Suprapubic skin (tissue), 4 donors: ENCODE measurements at regions not wholly inside any gene's neighbourhood (a gene's known extent, or its start where the extent isn't known, plus 50 kb on each side); places are given as distances from the start of the nearest gene placed in this dataset.

Experiments
- DNase-seq, 2 donors: peaks; one replicate each; pipeline ENCODE4 v3.0.0-alpha.2; 2019; ENCODE audit warnings: low spot score in 2 of 2
- H3K27ac ChIP-seq: fragments of 200-600 bp; sonication (generic); one replicate; pipeline ENCODE4 v1.5.1; 2019
- H3K27me3 ChIP-seq: fragments of 200-600 bp; sonication (generic); one replicate; pipeline ENCODE4 v1.5.1; 2019
- H3K36me3 ChIP-seq: fragments of 200-600 bp; sonication (generic); one replicate; pipeline ENCODE4 v1.5.1; 2019
- H3K4me1 ChIP-seq: fragments of 200-600 bp; sonication (generic); one replicate; pipeline ENCODE4 v1.5.1; 2019
- H3K4me3 ChIP-seq: fragments of 200-600 bp; sonication (generic); one replicate; pipeline ENCODE4 v1.5.1; 2019; ENCODE audit warnings: mild to moderate bottlenecking
- H3K9me3 ChIP-seq: fragments of 200-600 bp; sonication (generic); one replicate; pipeline ENCODE4 v1.5.1; 2019
- CTCF ChIP-seq, 2 donors: fragments of 200-600 bp in 1 of 2; fragments of 450-650 bp in 1 of 2; sonication (generic) in 1 of 2; IDR thresholded peaks; one replicate each; pipeline ENCODE4 v1.5.1; 2016 to 2019; ENCODE audit warnings: antibody characterized with exemption in 2 of 2, mild to moderate bottlenecking in 1 of 2, moderate library complexity in 1 of 2
- EP300 ChIP-seq: sonication (generic); formaldehyde crosslinking; IDR thresholded peaks from one replicate; pipeline ENCODE4 v1.6.1; 2017; ENCODE audit warnings: antibody characterized with exemption
- POLR2A ChIP-seq, 2 donors: fragments of 450-650 bp; IDR thresholded peaks; one replicate each; pipeline ENCODE4 v1.6.1; 2017; ENCODE audit warnings: antibody characterized with exemption in 2 of 2, mild to moderate bottlenecking in 2 of 2, moderate library complexity in 2 of 2
- POLR2AphosphoS5 ChIP-seq, 3 donors: sonication (generic); formaldehyde crosslinking; IDR thresholded peaks; one replicate each; pipeline ENCODE4 v1.6.1; 2017; ENCODE audit warnings: antibody characterized with exemption in 3 of 3
- WGBS: methylation state at CpG from one replicate; pipeline ENCODE4 v1.1.5; 2018; 5-methylcytosine and 5-hydroxymethylcytosine counted together

DNA sequence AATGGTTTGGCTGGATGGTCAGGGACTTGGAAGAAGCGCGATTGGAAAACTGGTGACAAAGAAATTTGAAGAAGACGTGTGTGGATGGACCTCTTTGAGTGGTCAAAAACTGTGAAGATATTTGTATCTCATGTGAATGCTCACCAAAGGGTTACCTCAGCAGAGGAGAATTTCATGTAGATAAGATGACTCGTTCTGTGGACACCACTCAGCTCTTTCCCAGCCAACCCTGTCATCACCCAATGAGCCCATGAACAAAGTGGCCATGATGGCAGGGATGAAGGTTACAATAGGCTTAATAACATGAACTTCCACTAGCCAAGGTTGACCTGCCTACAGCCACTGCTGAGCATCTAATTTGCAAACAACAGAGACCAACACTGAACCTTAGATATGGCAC is 248.3 kb downstream of the KCNE4 start:
- Histone ChIP-seq H3K9me3 (no peaks in the 10 kb centered on the region), H3K4me3 (no peak overlapping the region), H3K36me3 (no peaks in the 10 kb centered on the region), H3K27me3 (no peaks in the 10 kb centered on the region), H3K27ac (no peak overlapping the region), H3K4me1 (no peaks in the 10 kb centered on the region)
- no peak for TF ChIP-seq EP300
- no peak for TF ChIP-seq CTCF (IDR thresholded peaks at IDR 0.05)
- no peak for TF ChIP-seq POLR2A (IDR thresholded peaks at IDR 0.05)
- no peak for TF ChIP-seq POLR2AphosphoS5 (IDR thresholded peaks at IDR 0.05)
- WGBS = 92% methylated on average over 4 of the region's 4 CpGs
- no peak for DNase-seq

GRCh38 chr2:223306371-223306770 is 254.4 kb downstream of the KCNE4 start:
- H3K27me3 ChIP-seq = no peaks in the 10 kb centered on the region
- TF ChIP-seq CTCF (IDR thresholded peaks at IDR 0.05) (no peak), POLR2AphosphoS5 (IDR thresholded peaks at IDR 0.05) (no peak), EP300 (no peak), POLR2A (IDR thresholded peaks at IDR 0.05) (no peak)
- WGBS = 81% methylated on average over 3 of the region's 3 CpGs

DNA sequence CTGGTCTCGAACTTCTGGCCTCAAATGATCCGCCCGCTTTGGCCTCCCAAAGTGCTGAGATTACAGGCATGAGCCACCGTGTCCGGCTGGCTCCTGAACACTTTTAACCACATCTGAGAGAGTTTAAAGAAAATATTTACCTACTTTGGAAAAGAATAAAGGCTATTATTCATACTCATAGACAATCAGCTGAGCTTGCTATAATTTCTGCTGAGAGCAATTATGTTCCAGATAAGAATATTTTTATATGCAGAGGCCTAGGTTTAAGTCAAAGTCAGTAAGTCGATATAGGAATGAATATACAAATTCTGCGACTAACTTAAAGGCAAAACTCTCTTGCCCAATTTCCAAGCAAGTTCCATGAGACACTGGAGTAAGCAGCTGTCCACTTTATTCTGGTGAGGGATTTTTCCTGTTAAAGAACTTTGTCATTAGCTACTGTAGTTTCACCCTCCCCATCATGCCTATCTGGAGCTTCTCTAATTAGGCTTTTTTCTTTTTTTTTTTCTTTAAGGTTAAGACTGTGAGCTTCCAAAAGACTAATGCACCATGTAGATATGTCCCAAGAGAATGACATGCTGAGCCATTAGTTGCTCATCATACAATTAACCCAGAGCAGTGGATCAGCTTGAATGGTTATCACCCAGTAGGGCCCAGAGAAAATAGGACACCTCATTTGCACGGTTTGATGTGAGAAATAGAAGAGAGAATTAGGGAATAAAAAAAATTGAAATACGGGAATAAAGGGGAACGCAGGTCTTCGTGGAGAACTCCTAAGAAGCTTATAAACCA is 260.1 kb downstream of the KCNE4 start:
- DNase-seq = no peak
- 81% methylated on average over 11 of the region's 11 CpGs for WGBS
- H3K4me3 ChIP-seq = no peak overlapping the region

More at GRCh38 chr2:223306371-223306770, 254.4 kb downstream of the KCNE4 start:
- Histone ChIP-seq H3K4me1 (no peaks in the 10 kb centered on the region), H3K27ac (no peak overlapping the region), H3K36me3 (no peaks in the 10 kb centered on the region), H3K9me3 (peaks cover 4% of the 10 kb centered on the region), H3K4me3 (no peak overlapping the region)
- no peak for DNase-seq

GRCh38 chr2:223313101-223313500 is 261.1 kb downstream of the KCNE4 start:
- Histone ChIP-seq H3K27ac (no peak overlapping the region), H3K27me3 (no peaks in the 10 kb centered on the region), H3K4me1 (no peaks in the 10 kb centered on the region), H3K36me3 (no peaks in the 10 kb centered on the region), H3K4me3 (no peak overlapping the region), H3K9me3 (peaks cover 4% of the 10 kb centered on the region)
- 84% methylated on average over 2 of the region's 2 CpGs for WGBS
- TF ChIP-seq EP300 (no peak), POLR2AphosphoS5 (IDR thresholded peaks at IDR 0.05) (no peak), POLR2A (IDR thresholded peaks at IDR 0.05) (no peak), CTCF (IDR thresholded peaks at IDR 0.05) (no peak)
- no peak for DNase-seq

More for the DNA sequence above, 260.1 kb downstream of the KCNE4 start:
- Histone ChIP-seq H3K27ac (no peak overlapping the region), H3K27me3 (no peaks in the 10 kb centered on the region), H3K4me1 (no peaks in the 10 kb centered on the region), H3K9me3 (peaks cover 4% of the 10 kb centered on the region), H3K36me3 (no peaks in the 10 kb centered on the region)
- TF ChIP-seq POLR2AphosphoS5 (IDR thresholded peaks at IDR 0.05) (no peak), POLR2A (IDR thresholded peaks at IDR 0.05) (no peak), EP300 (no peak), CTCF (IDR thresholded peaks at IDR 0.05) (no peak)

DNA sequence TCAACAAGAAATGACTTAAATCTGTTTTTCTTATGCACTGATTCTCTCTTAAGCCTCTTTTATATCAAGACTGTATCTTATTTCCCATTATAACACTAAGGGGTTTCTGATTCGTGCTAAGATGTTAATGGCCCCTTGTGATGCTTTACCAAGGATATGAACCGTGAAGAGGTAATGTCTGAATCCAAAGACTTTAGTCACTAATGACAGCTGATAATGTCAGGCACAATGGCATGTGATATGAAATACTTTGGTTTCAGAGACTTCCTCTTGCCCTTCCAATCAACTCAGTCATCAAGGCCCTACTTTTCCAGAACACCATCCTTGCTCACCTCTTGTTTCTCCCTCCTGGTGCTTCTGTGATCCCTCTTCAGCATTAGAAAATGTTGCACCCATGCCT is 262.8 kb downstream of the KCNE4 start:
- DNase-seq = no peak
- no peaks in the 10 kb centered on the region for H3K4me1 ChIP-seq
- H3K36me3 ChIP-seq = no peaks in the 10 kb centered on the region
- H3K27me3 ChIP-seq = no peaks in the 10 kb centered on the region
- TF ChIP-seq EP300 (no peak), POLR2AphosphoS5 (IDR thresholded peaks at IDR 0.05) (no peak), POLR2A (IDR thresholded peaks at IDR 0.05) (no peak), CTCF (IDR thresholded peaks at IDR 0.05) (no peak)
- WGBS = 85% methylated on average over 2 of the region's 2 CpGs
- peaks cover 4% of the 10 kb centered on the region for H3K9me3 ChIP-seq
- no peak overlapping the region for H3K4me3 ChIP-seq
- no peak overlapping the region for H3K27ac ChIP-seq
